ENCODE measurements at regions not wholly inside any gene's neighbourhood (a gene's known extent, or its start where the extent isn't known, plus 50 kb on each side); places are given as distances from the start of the nearest gene placed in this dataset.

DNA sequence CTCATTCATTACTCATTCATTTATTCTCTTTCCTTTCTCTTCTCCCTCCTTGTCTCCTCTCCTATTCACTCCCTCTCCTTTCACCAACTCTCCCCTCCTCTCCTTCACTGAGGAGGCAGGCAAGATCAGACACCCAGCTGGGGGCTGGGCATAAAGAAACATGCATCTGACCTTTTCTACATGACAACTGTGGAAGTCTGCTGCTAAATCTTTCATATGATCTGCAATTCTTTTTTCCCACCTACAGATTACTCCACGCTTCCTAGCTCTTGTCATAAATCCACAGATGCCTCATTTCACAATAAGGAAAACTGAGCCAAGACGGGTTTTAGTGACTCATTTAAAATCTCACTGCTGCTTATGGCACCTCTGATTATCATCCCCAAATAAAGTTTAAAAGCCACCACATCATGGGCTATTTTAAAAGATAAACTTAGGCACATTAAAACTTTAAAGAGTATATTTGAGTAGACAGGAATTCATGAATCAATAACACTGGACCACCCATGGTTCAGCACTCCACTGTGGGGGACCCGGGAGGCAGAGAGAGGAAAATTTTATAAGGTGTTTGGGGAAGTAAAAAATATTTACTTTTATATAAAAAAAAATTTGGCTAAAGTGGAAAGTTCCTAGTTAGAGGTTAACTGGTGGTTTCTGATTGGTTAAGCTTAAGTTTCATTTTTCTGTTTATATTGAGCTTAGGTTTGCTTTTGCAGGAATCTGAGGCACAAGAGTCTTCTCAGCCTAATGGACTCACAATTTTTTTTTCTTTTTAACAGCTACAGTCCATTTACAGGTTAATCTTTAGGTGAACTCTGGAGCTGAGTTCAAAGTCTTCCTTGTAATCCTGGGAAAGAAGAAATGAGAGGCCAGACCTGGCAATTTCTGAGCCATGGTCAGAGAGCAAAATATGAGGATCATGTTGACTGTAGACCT, 55.8 kb upstream of the DNAH14 start (continued):
- TF ChIP-seq RCOR1 (IDR thresholded peaks at IDR 0.05; ENCODE audit: low read depth, low read length) (no peak), MAZ (IDR thresholded peaks at IDR 0.05; ENCODE audit: borderline replicate concordance, low read depth, low read length) (no peak), FOSL2 (IDR thresholded peaks at IDR 0.05) (peak; percentile 45; the same call in 1 of the 2 replicates), FOSL2 (CRISPR knock-in tag; IDR thresholded peaks at IDR 0.05) (peak; percentile 14; the same call in 1 of the 2 replicates), CHD2 (IDR thresholded peaks at IDR 0.05; ENCODE audit: low read length, partially characterized antibody) (no peak), GATA3 (IDR thresholded peaks at IDR 0.05; ENCODE audit: borderline replicate concordance) (no peak)

- CTCF ChIA-PET = interaction anchor here (0.6 to 1.9 kb wide), 4 partner anchors 23 to 435 kb away, joined by 3 to 8 read pairs (median 4); no protein-coding TSS in a partner anchor
- no peak overlapping the region; the same call in 2 of the 3 replicates for H3K4me2 ChIP-seq
- TF ChIP-seq, protein P1, sequence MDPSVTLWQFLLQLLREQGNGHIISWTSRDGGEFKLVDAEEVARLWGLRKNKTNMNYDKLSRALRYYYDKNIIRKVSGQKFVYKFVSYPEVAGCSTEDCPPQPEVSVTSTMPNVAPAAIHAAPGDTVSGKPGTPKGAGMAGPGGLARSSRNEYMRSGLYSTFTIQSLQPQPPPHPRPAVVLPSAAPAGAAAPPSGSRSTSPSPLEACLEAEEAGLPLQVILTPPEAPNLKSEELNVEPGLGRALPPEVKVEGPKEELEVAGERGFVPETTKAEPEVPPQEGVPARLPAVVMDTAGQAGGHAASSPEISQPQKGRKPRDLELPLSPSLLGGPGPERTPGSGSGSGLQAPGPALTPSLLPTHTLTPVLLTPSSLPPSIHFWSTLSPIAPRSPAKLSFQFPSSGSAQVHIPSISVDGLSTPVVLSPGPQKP (IDR thresholded peaks at IDR 0.05; ENCODE audit: low read depth, low read length) = no peak
- no peak for TF ChIP-seq EHF (CRISPR knock-in tag; IDR thresholded peaks at IDR 0.05)
- TF ChIP-seq JUNB (IDR thresholded peaks at IDR 0.05) = no peak
- no peak for TF ChIP-seq HOXB13 (CRISPR knock-in tag; IDR thresholded peaks at IDR 0.05; ENCODE audit: low read depth)
- no peak for TF ChIP-seq HEYL (CRISPR knock-in tag; IDR thresholded peaks at IDR 0.05)
- TF ChIP-seq HDAC2 (IDR thresholded peaks at IDR 0.05) = no peak
- TF ChIP-seq, protein P2, sequence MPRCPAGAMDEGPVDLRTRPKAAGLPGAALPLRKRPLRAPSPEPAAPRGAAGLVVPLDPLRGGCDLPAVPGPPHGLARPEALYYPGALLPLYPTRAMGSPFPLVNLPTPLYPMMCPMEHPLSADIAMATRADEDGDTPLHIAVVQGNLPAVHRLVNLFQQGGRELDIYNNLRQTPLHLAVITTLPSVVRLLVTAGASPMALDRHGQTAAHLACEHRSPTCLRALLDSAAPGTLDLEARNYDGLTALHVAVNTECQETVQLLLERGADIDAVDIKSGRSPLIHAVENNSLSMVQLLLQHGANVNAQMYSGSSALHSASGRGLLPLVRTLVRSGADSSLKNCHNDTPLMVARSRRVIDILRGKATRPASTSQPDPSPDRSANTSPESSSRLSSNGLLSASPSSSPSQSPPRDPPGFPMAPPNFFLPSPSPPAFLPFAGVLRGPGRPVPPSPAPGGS (IDR thresholded peaks at IDR 0.05) = no peak
- TF ChIP-seq CEBPB (IDR thresholded peaks at IDR 0.05) = no peak
- no peak for TF ChIP-seq CHD4 (IDR thresholded peaks at IDR 0.05; ENCODE audit: borderline replicate concordance)
- TF ChIP-seq EHMT2 (IDR thresholded peaks at IDR 0.05; ENCODE audit: low read depth) = no peak
- no peak for TF ChIP-seq RFX5 (IDR thresholded peaks at IDR 0.05)
- no peak for TF ChIP-seq POLR2AphosphoS2 (conservative IDR thresholded peaks at IDR 0.05; ENCODE audit: low read length)
- TF ChIP-seq REST (IDR thresholded peaks at IDR 0.05) = no peak
- no peak for TF ChIP-seq JUN (IDR thresholded peaks at IDR 0.05)
- no peak for TF ChIP-seq KDM1A (IDR thresholded peaks at IDR 0.05; ENCODE audit: low read depth)
- no peak for TF ChIP-seq KDM5A (IDR thresholded peaks at IDR 0.05)
- no peak for TF ChIP-seq PHF8 (IDR thresholded peaks at IDR 0.05; ENCODE audit: borderline replicate concordance, low read depth)
- TF ChIP-seq BHLHE40 (IDR thresholded peaks at IDR 0.05; ENCODE audit: low read depth, low read length) = no peak
- TF ChIP-seq, protein P3, sequence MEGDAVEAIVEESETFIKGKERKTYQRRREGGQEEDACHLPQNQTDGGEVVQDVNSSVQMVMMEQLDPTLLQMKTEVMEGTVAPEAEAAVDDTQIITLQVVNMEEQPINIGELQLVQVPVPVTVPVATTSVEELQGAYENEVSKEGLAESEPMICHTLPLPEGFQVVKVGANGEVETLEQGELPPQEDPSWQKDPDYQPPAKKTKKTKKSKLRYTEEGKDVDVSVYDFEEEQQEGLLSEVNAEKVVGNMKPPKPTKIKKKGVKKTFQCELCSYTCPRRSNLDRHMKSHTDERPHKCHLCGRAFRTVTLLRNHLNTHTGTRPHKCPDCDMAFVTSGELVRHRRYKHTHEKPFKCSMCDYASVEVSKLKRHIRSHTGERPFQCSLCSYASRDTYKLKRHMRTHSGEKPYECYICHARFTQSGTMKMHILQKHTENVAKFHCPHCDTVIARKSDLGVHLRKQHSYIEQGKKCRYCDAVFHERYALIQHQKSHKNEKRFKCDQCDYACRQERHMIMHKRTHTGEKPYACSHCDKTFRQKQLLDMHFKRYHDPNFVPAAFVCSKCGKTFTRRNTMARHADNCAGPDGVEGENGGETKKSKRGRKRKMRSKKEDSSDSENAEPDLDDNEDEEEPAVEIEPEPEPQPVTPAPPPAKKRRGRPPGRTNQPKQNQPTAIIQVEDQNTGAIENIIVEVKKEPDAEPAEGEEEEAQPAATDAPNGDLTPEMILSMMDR (IDR thresholded peaks at IDR 0.05) = no peak
- TF ChIP-seq ZFP36 (IDR thresholded peaks at IDR 0.05; ENCODE audit: borderline replicate concordance, partially characterized antibody) = no peak
- H3K4me3 ChIP-seq = no peak overlapping the region
- ATAC-seq = no peak
- H3K4me1 ChIP-seq = peaks cover 30% of the 10 kb centered on the region
- H3K9me3 ChIP-seq = no peaks in the 10 kb centered on the region
- POLR2A ChIA-PET = no interaction called here
- no peak for FAIRE-seq
- WGBS (ENCODE audit: missing lambda C conversion rate) = 78% methylated on average over 7 of the region's 7 CpGs
- no peak for DNase-seq (ENCODE audit: low read depth in 1 of 2, low spot score in 1 of 2)
- H3K27ac ChIP-seq = peak overlapping the region in 1 of 2 experiments; percentile 48; a peak in 2 of 6 replicates
Observed at GRCh38 chr1:224874775-224875174, 54.7 kb upstream of the DNAH14 start.
